ENCODE measurements at regions not wholly inside any gene's neighbourhood (a gene's known extent, or its start where the extent isn't known, plus 50 kb on each side); places are given as distances from the start of the nearest gene placed in this dataset.

DNA sequence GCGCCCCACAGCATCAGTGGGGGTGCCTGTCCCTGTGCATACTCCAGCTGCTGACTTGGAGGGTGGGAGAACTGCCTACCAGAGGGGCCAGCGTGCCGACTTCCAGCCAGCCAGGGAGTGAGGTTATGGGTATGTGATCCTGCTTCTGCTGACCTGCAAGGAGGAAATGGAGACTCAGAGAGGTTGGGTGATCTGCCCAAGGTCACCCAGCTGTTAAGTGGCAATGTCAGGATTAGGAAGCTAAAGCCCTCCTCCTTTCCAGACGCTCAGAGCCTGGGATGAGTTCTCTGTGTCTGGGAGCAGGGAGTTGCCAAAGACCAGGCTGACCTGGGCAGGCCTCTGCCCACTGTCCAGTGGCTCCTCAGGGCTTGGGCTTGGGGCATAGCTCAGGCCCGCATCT is 169.6 kb downstream of the GLI2 start:
- H3K4me2 ChIP-seq (ENCODE audit: low read length), result no peak overlapping the region
- TF ChIP-seq, protein P1, sequence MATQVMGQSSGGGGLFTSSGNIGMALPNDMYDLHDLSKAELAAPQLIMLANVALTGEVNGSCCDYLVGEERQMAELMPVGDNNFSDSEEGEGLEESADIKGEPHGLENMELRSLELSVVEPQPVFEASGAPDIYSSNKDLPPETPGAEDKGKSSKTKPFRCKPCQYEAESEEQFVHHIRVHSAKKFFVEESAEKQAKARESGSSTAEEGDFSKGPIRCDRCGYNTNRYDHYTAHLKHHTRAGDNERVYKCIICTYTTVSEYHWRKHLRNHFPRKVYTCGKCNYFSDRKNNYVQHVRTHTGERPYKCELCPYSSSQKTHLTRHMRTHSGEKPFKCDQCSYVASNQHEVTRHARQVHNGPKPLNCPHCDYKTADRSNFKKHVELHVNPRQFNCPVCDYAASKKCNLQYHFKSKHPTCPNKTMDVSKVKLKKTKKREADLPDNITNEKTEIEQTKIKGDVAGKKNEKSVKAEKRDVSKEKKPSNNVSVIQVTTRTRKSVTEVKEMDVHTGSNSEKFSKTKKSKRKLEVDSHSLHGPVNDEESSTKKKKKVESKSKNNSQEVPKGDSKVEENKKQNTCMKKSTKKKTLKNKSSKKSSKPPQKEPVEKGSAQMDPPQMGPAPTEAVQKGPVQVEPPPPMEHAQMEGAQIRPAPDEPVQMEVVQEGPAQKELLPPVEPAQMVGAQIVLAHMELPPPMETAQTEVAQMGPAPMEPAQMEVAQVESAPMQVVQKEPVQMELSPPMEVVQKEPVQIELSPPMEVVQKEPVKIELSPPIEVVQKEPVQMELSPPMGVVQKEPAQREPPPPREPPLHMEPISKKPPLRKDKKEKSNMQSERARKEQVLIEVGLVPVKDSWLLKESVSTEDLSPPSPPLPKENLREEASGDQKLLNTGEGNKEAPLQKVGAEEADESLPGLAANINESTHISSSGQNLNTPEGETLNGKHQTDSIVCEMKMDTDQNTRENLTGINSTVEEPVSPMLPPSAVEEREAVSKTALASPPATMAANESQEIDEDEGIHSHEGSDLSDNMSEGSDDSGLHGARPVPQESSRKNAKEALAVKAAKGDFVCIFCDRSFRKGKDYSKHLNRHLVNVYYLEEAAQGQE (IDR thresholded peaks at IDR 0.05; ENCODE audit: borderline replicate concordance), result no peak
- TF ChIP-seq, protein P2, sequence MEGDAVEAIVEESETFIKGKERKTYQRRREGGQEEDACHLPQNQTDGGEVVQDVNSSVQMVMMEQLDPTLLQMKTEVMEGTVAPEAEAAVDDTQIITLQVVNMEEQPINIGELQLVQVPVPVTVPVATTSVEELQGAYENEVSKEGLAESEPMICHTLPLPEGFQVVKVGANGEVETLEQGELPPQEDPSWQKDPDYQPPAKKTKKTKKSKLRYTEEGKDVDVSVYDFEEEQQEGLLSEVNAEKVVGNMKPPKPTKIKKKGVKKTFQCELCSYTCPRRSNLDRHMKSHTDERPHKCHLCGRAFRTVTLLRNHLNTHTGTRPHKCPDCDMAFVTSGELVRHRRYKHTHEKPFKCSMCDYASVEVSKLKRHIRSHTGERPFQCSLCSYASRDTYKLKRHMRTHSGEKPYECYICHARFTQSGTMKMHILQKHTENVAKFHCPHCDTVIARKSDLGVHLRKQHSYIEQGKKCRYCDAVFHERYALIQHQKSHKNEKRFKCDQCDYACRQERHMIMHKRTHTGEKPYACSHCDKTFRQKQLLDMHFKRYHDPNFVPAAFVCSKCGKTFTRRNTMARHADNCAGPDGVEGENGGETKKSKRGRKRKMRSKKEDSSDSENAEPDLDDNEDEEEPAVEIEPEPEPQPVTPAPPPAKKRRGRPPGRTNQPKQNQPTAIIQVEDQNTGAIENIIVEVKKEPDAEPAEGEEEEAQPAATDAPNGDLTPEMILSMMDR (IDR thresholded peaks at IDR 0.05; ENCODE audit: poor library complexity, severe bottlenecking), result no peak
- no peak for TF ChIP-seq POLR2AphosphoS5 (IDR thresholded peaks at IDR 0.05)
- H3K9ac ChIP-seq (ENCODE audit: low read length), result no peak overlapping the region
- H3K79me2 ChIP-seq (replicated peaks; ENCODE audit: insufficient read depth, low read length), result no peaks in the 10 kb centered on the region
- no peaks in the 10 kb centered on the region for H4K20me1 ChIP-seq (ENCODE audit: insufficient read depth)
- no peaks in the 10 kb centered on the region for H3K9me2 ChIP-seq (ENCODE audit: insufficient read depth, low read length)
- H3K4me3 ChIP-seq (ENCODE audit: low read length), result peak overlapping the region; percentile 27
- no peaks in the 10 kb centered on the region for H3K36me3 ChIP-seq (ENCODE audit: insufficient read depth, low read length)
- no peaks in the 10 kb centered on the region for H3K9me3 ChIP-seq (ENCODE audit: low read length)
- H3F3A ChIP-seq (ENCODE audit: insufficient read depth, low read length, poor library complexity, severe bottlenecking), result no peaks in the 10 kb centered on the region
- no peak overlapping the region for H2AFZ ChIP-seq (ENCODE audit: low read depth, low read length)
- no peak overlapping the region for H3K27ac ChIP-seq (ENCODE audit: low read length)
- H3K27me3 ChIP-seq (ENCODE audit: insufficient read depth, low read depth, low read length), result no peaks in the 10 kb centered on the region

DNA sequence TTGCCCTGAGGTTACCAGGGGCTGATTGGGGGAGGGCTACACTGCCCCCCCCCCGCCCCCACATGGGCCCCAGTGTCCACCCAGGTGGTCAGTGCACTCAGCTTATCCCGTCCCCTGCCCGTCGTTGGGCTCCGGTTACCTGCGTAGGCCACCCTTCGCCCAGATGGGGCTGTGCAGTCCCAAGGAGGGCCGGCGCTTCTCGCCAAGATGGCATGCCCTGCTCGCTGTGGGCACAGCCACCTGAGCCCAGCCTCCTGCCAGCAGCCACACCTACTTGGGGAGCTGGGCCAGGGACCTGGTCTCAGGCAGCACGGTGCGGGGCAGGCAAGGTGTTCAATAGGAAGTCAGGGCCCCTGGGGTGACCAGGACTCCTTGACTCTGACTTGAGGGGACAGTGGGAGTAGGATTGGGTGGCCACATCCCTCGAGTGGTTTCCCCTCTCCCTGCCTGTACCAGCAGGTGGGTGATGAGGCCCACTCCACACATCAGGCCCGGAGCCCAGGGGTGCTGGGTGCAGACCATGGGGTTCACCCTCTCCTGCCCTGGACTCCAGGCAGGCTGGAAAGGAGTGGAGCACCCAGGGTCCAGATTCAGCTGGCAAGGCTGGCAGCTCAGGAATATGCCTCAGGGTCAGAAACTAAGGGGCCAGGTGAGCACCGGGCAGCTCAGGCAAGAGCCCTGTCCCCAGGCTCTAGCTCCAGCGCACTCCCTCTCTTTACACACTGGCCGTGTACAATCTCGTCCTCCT is 170.3 kb downstream of the GLI2 start:
- no peaks in the 10 kb centered on the region for H3K36me3 ChIP-seq (ENCODE audit: insufficient read depth, low read length)
- no peak overlapping the region for H3K27ac ChIP-seq (ENCODE audit: low read length)
- H3K4me3 ChIP-seq (ENCODE audit: low read length), result no peak overlapping the region
- no peak overlapping the region for H2AFZ ChIP-seq (ENCODE audit: low read depth, low read length)
- H3K9ac ChIP-seq (ENCODE audit: low read length), result no peak overlapping the region
- H3K79me2 ChIP-seq (replicated peaks; ENCODE audit: insufficient read depth, low read length), result no peaks in the 10 kb centered on the region
- H4K20me1 ChIP-seq (ENCODE audit: insufficient read depth), result no peaks in the 10 kb centered on the region
- TF ChIP-seq TAF1 (IDR thresholded peaks at IDR 0.05; ENCODE audit: low read depth), result no peak
- TF ChIP-seq, protein P2 (IDR thresholded peaks at IDR 0.05; ENCODE audit: poor library complexity, severe bottlenecking), result no peak
- no peak for TF ChIP-seq POLR2AphosphoS5 (IDR thresholded peaks at IDR 0.05)
- TF ChIP-seq EP300 (conservative IDR thresholded peaks at IDR 0.05; ENCODE audit: poor library complexity, severe bottlenecking), result no peak
- no peak for TF ChIP-seq RAD21 (conservative IDR thresholded peaks at IDR 0.05)
- no peak for TF ChIP-seq EZH2 (IDR thresholded peaks at IDR 0.05; ENCODE audit: borderline replicate concordance, insufficient read depth, low read length, poor library complexity, severe bottlenecking)
- TF ChIP-seq, protein P1 (IDR thresholded peaks at IDR 0.05; ENCODE audit: borderline replicate concordance), result no peak
- TF ChIP-seq SMC3 (conservative IDR thresholded peaks at IDR 0.05; ENCODE audit: poor library complexity), result no peak
- no peak for TF ChIP-seq MXI1 (conservative IDR thresholded peaks at IDR 0.05; ENCODE audit: poor library complexity, severe bottlenecking)
- no peaks in the 10 kb centered on the region for H3K9me3 ChIP-seq (ENCODE audit: low read length)
- H3F3A ChIP-seq (ENCODE audit: insufficient read depth, low read length, poor library complexity, severe bottlenecking), result no peaks in the 10 kb centered on the region
- H3K9me2 ChIP-seq (ENCODE audit: insufficient read depth, low read length), result no peaks in the 10 kb centered on the region
- H3K4me2 ChIP-seq (ENCODE audit: low read length), result no peak overlapping the region
- H3K27me3 ChIP-seq (ENCODE audit: insufficient read depth, low read depth, low read length), result no peaks in the 10 kb centered on the region

Measured in neural cell (in vitro differentiated cells).